ENCODE measurements at regions not wholly inside any gene's neighbourhood (a gene's known extent, or its start where the extent isn't known, plus 50 kb on each side); places are given as distances from the start of the nearest gene placed in this dataset.

- Histone ChIP-seq H3K4me3 (replicated peaks in 1 of 3; ENCODE audit: low read depth in 2 of 3, low read length in 3 of 3) (no peak overlapping the region), H3K4me2 (replicated peaks; ENCODE audit: extremely low read depth, low read length, poor library complexity, severe bottlenecking) (no peak overlapping the region), H4K20me1 (ENCODE audit: insufficient read depth, low read length) (no peaks in the 10 kb centered on the region), H3K4me1 (ENCODE audit: control insufficient read depth in 1 of 2, insufficient read depth in 2 of 2, low read length in 2 of 2) (no peaks in the 10 kb centered on the region), H3K79me2 (ENCODE audit: insufficient read depth, low read length) (no peaks in the 10 kb centered on the region), H3K27me3 (ENCODE audit: control insufficient read depth in 2 of 2, insufficient read depth in 2 of 2, low read length in 2 of 2) (no peaks in the 10 kb centered on the region), H3K36me3 (replicated peaks in 1 of 2; ENCODE audit: control insufficient read depth in 1 of 2, insufficient read depth in 2 of 2, low read length in 2 of 2) (no peaks in the 10 kb centered on the region), H3K27ac (ENCODE audit: low read depth in 1 of 2, low read length in 2 of 2) (no peak overlapping the region), H3K9ac (ENCODE audit: insufficient read depth, low read length, poor library complexity, severe bottlenecking) (no peak overlapping the region), H2AFZ (ENCODE audit: insufficient read depth, low read depth, low read length, poor library complexity, severe bottlenecking) (no peak overlapping the region), H3K9me3 (replicated peaks in 1 of 2; ENCODE audit: control insufficient read depth in 1 of 2, insufficient read depth in 1 of 2, low read length in 2 of 2) (no peaks in the 10 kb centered on the region)
- peaks cover 0 to 2% (median 0%) of the 10 kb centered on the region in 7 donors for H3K9me3 Mint-ChIP-seq
- DNase-seq = peak in 1 of 3 donors; percentile 3
- peaks cover 4% of the 10 kb centered on the region for H3K4me1 Mint-ChIP-seq
- H3K27me3 Mint-ChIP-seq (ENCODE audit: low read depth in 3 of 3) = peaks cover 0 to 4% (median 0%) of the 10 kb centered on the region in 3 donors
- 100% methylated on average over 1 of the region's 1 CpG for WGBS (ENCODE audit: insufficient coverage)
- intact Hi-C loops (cut with micrococcal nuclease) = loop anchor here in 1 of 2 donors (5.0 kb wide), 1 partner anchor 180 kb away; no protein-coding TSS in a partner anchor
- H3K36me3 Mint-ChIP-seq = no peaks in the 10 kb centered on the region
- no peak overlapping the region for H3K4me3 Mint-ChIP-seq
- no peak for TF ChIP-seq CTCF (IDR thresholded peaks at IDR 0.05)
- H3K27ac Mint-ChIP-seq = peak overlapping the region in 1 of 7 donors; percentile 1
Measured at GRCh38 chr2:165007161-165007744, 51.9 kb upstream of the SLC38A11 start.
